ENCODE measurements at regions not wholly inside any gene's neighbourhood (a gene's known extent, or its start where the extent isn't known, plus 50 kb on each side); places are given as distances from the start of the nearest gene placed in this dataset.

DNA sequence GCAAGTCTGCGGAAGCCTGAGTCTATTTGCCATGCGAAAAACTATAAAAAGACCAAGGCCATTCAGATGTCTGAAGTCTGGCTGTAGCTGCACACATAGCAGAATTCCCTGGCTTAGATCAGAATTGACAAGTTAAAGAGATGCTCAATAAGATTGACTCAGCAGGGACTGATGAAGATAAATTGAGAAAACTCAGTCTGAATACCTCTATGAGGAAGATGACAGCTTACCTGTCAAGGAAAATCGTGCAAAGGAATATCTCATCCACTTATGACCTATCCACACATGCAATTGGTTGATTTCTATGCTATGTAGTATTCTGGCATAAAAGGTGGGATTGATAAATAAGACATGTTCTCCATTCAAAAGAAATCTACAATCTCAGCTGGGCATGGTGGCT is 288.6 kb downstream of the BAMBI start:
- TF ChIP-seq, protein P1, sequence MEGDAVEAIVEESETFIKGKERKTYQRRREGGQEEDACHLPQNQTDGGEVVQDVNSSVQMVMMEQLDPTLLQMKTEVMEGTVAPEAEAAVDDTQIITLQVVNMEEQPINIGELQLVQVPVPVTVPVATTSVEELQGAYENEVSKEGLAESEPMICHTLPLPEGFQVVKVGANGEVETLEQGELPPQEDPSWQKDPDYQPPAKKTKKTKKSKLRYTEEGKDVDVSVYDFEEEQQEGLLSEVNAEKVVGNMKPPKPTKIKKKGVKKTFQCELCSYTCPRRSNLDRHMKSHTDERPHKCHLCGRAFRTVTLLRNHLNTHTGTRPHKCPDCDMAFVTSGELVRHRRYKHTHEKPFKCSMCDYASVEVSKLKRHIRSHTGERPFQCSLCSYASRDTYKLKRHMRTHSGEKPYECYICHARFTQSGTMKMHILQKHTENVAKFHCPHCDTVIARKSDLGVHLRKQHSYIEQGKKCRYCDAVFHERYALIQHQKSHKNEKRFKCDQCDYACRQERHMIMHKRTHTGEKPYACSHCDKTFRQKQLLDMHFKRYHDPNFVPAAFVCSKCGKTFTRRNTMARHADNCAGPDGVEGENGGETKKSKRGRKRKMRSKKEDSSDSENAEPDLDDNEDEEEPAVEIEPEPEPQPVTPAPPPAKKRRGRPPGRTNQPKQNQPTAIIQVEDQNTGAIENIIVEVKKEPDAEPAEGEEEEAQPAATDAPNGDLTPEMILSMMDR (IDR thresholded peaks at IDR 0.05; ENCODE audit: low read depth, low read length, missing control alignments), result no peak
- no peak for DNase-seq (ENCODE audit: low read depth)
- H3K4me3 ChIP-seq (ENCODE audit: low read depth, low read length), result no peak overlapping the region

DNA sequence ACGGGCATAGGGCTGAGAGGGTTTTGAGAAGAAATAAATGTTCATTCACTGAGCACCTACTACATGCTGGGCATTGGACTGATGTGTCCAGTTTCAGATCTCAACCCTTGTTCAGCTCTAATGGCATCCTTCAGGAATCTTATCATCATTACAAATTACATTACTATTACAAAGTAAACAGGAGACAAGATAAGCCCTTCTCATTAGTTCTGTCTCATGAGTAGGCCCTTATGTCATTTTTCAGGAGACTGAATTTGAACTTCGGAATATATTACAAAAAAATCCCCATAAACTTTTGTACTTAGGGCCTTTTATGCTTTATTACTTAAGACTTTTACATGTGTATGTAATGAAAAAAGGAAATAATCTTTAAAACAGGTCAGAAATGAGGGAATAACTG is 289.7 kb downstream of the BAMBI start:
- H3K4me3 ChIP-seq (ENCODE audit: low read depth, low read length), result no peak overlapping the region
- TF ChIP-seq, protein P1 (IDR thresholded peaks at IDR 0.05; ENCODE audit: low read depth, low read length, missing control alignments), result no peak
- DNase-seq (ENCODE audit: low read depth), result no peak

DNA sequence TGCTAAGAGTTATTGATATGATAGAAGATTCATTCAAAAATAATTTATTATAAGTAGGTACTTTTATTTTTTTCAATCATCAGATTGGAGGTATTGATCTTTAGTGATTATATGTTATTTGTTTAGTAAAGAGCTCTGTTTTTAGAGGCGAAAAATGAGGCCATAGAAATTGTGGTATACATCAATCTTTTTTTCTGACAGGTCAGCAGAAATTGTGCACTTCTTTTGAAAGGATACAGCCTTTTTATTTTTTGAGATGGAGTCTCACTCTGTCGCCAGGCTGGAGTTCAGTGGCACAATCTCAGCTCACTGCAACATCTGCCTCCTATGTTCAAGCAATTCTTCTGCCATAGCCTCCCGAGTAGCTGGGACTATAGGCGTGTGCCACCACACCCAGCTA is 292.1 kb downstream of the BAMBI start:
- no peak overlapping the region for H3K4me3 ChIP-seq (ENCODE audit: low read depth, low read length)
- DNase-seq (ENCODE audit: low read depth), result no peak
- TF ChIP-seq, protein P1 (IDR thresholded peaks at IDR 0.05; ENCODE audit: low read depth, low read length, missing control alignments), result no peak

DNA sequence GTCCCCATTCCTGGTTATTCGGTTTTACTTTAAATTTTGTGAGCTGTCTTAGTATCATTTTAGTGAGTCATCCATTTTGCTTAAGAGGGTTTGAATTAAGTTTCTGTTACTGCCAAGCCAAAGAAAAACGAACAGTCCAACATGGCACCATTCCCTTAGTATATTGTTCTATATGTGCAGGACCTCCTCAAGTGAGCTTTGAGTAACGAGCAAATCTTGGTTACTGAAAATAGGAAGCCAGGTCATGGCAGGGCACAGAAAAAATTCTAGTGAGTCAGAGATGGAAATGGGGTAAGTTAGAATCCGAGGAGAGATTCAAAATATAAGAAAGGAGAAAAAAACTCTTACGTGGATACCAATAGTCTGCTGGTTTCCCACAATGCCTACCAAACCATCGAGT is 292.9 kb downstream of the BAMBI start:
- DNase-seq (ENCODE audit: low read depth), result no peak
- TF ChIP-seq, protein P1 (IDR thresholded peaks at IDR 0.05; ENCODE audit: low read depth, low read length, missing control alignments), result no peak
- H3K4me3 ChIP-seq (ENCODE audit: low read depth, low read length), result no peak overlapping the region

DNA sequence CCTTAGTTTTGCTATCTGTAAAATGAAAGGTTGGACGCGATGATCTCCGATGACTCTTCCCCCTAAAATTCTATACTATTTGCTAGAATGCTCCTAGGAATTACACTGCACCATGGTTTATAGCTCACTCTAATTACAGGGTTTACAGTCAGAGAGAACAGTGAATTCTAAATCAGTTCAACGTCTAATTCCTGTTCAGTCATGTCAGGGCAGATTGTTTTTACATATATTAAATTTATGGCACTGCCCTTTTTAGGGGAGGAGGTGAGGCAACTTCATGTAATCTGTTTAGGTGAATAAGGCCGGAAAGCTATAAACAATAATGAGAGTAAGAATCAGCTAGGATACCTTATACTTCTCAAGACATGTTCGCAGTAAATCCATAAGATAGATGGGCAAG is 293.9 kb downstream of the BAMBI start:
- no peak overlapping the region for H3K4me3 ChIP-seq (ENCODE audit: low read depth, low read length)
- TF ChIP-seq, protein P1 (IDR thresholded peaks at IDR 0.05; ENCODE audit: low read depth, low read length, missing control alignments), result no peak
- DNase-seq (ENCODE audit: low read depth), result no peak

DNA sequence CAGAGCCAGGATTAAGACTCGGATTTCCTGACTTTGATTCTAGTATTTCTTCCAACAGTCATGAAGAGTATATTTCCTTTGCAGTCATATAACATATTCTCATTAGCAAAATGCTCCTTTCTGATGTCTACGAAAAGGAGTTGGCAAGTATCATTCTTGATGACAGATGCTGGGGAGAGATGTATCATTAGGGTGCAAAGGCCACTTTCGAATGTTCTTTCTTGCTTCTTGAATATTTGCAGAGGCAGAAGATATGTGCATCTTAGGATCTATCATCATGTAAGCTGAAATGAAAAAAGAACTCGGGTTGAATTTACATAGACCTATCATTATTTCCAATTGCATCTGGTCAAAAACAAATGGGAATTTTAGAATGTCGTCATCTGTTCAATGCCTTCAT is 294.4 kb downstream of the BAMBI start:
- no peak for DNase-seq (ENCODE audit: low read depth)
- no peak overlapping the region for H3K4me3 ChIP-seq (ENCODE audit: low read depth, low read length)
- TF ChIP-seq, protein P1 (IDR thresholded peaks at IDR 0.05; ENCODE audit: low read depth, low read length, missing control alignments), result no peak

DNA sequence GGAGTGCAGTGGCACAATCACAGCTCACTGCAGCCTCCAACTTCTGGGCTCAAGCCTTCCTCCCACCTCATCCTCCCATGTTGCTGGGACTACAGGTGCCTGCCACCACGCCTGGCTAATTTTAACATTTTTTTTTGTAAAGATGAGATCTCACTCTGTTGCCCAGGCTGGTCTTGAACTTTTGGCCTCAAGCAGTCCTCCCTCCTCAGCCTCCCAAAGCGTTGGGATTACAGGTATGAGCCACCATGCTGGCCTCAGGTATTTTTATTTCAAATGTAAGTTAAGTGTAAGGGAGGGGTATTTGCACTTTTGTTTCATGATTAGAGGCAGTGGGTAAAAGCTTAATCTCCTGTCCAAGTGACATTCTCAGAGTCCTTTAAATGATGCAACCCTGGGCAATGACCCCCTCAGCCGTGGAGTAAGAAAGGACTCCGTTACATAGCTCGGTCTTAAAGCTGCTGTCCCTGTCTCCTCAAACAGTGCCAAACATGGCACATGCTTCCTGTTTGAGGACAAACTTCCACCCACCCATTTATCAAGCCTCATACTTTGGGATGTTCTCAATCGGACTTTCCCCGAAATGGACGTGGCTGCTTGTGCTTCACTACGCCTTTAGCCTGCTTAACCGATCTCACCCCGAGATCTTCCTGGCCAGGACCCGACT is 296.1 kb downstream of the BAMBI start:
- DNase-seq (ENCODE audit: low read depth), result no peak
- no peak overlapping the region for H3K4me3 ChIP-seq (ENCODE audit: low read depth, low read length)
- TF ChIP-seq, protein P1 (IDR thresholded peaks at IDR 0.05; ENCODE audit: low read depth, low read length, missing control alignments), result no peak
